SK-N-SH (cell line): ENCODE measurements at regions not wholly inside any gene's neighbourhood (a gene's known extent, or its start where the extent isn't known, plus 50 kb on each side); places are given as distances from the start of the nearest gene placed in this dataset.

Source experiments
- CTCF ChIA-PET: fragments of 300-600, 350-600 bp; formaldehyde crosslinking; extraction: SDS; loops from one replicate; lab custom pipeline; 2021; lab: Yijun Ruan, JAX
- POLR2A ChIA-PET: fragments of 350-600 bp; sonication (Branson Sonifier 250); formaldehyde crosslinking; extraction: SDS; loops from one replicate; lab custom pipeline; 2020; ENCODE audit warnings: antibody characterized with exemption, inconsistent platforms; lab: Yijun Ruan, JAX
- DNase-seq: peaks from one replicate; pipeline ENCODE4 v3.0.0; 2012
- H2AFZ ChIP-seq: fragments of 200-600 bp; sonication (generic); 2 replicates; pipeline ENCODE4 v1.8.1; 2016; ENCODE audit warnings: antibody characterized with exemption, mild to moderate bottlenecking, low read depth
- H3F3A ChIP-seq: fragments of 200-600 bp; sonication (generic); replicated peaks from 2 replicates; pipeline ENCODE3; 2016; ENCODE audit warnings: antibody characterized with exemption, mild to moderate bottlenecking; ENCODE audit not compliant: insufficient read depth
- H3K27ac ChIP-seq, 2 experiments: fragments of 200-500 bp in 1 of 2; fragments of 200-600 bp in 1 of 2; sonication (Bioruptor generic) in 1 of 2; sonication (generic), shearing (Covaris generic) in 1 of 2; 2 replicates each; pipeline versions ENCODE4 v1.5.1 to v1.6.1; 2014 to 2016; ENCODE audit warnings: low read depth in 2 of 2, inconsistent platforms in 1 of 2, low read length in 1 of 2, mild to moderate bottlenecking in 1 of 2, mixed read lengths in 1 of 2
- H3K27me3 ChIP-seq: fragments of 200-600 bp; sonication (generic), shearing (Covaris generic); 2 replicates; pipeline ENCODE4 v1.6.1; 2016; ENCODE audit warnings: mixed run types; ENCODE audit not compliant: insufficient read depth
- H3K36me3 ChIP-seq, 2 experiments: fragments of 200-500 bp in 1 of 2; fragments of 200-600 bp in 1 of 2; sonication (Bioruptor generic) in 1 of 2; sonication (generic) in 1 of 2; replicated peaks in 1 of 2; 2 replicates each; pipeline versions ENCODE3 to v1.5.1; 2014 to 2016; ENCODE audit warnings: low read length in 1 of 2, mild to moderate bottlenecking in 1 of 2; ENCODE audit not compliant: insufficient read depth in 2 of 2, control insufficient read depth in 1 of 2
- H3K4me1 ChIP-seq, 2 experiments: fragments of 200-500 bp in 1 of 2; fragments of 200-600 bp in 1 of 2; sonication (Bioruptor generic) in 1 of 2; sonication (generic), shearing (Covaris generic) in 1 of 2; 2 replicates each; pipeline versions ENCODE4 v1.5.1 to v1.6.1; 2014 to 2016; ENCODE audit warnings: low read depth in 1 of 2, low read length in 1 of 2, mixed run types in 1 of 2; ENCODE audit not compliant: insufficient read depth in 2 of 2, control insufficient read depth in 1 of 2
- H3K4me2 ChIP-seq: fragments of 200-600 bp; sonication (generic), shearing (Covaris generic); 2 replicates; pipeline ENCODE4 v1.6.1; 2017; ENCODE audit warnings: mixed run types
- H3K4me3 ChIP-seq, 2 experiments: fragments of 200-500 bp in 1 of 2; fragments of 200-600 bp in 1 of 2; sonication (Bioruptor generic) in 1 of 2; sonication (generic), shearing (Covaris generic) in 1 of 2; 2 replicates each; pipeline versions ENCODE4 v1.5.1 to v1.8.1; 2014 to 2016; ENCODE audit warnings: low read depth in 2 of 2, inconsistent platforms in 1 of 2, low read length in 1 of 2, mild to moderate bottlenecking in 1 of 2, mixed read lengths in 1 of 2, moderate library complexity in 1 of 2
- H3K79me2 ChIP-seq: fragments of 200-600 bp; sonication (generic); 2 replicates; pipeline ENCODE4 v1.8.1; 2017; ENCODE audit warnings: mild to moderate bottlenecking; ENCODE audit not compliant: insufficient read depth
- H3K9ac ChIP-seq: fragments of 200-600 bp; sonication (generic); 2 replicates; pipeline ENCODE4 v1.6.1; 2017; ENCODE audit warnings: mixed run types
- H3K9me2 ChIP-seq: fragments of 200-600 bp; sonication (generic); 2 replicates; pipeline ENCODE4 v1.6.1; 2017; ENCODE audit warnings: mixed run types
- H3K9me3 ChIP-seq: fragments of 200-600 bp; sonication (generic); 2 replicates; pipeline ENCODE4 v1.6.1; 2017; ENCODE audit warnings: mixed run types, mild to moderate bottlenecking, moderate library complexity
- H4K20me1 ChIP-seq: fragments of 200-600 bp; sonication (generic); 2 replicates; pipeline ENCODE4 v1.6.1; 2017; ENCODE audit warnings: mild to moderate bottlenecking, mixed run types; ENCODE audit not compliant: insufficient read depth
- ELF1 ChIP-seq: IDR thresholded peaks from 2 replicates; pipeline ENCODE4 v1.4.0; 2012
- EP300 ChIP-seq, 2 experiments: IDR thresholded peaks; 2 replicates each; pipeline versions ENCODE4 v1.4.0 to v1.6.1; 2012; ENCODE audit warnings: borderline replicate concordance in 1 of 2, low read depth in 1 of 2, low read length in 1 of 2
- FOXM1 ChIP-seq: IDR thresholded peaks from 2 replicates; pipeline ENCODE4 v1.4.0; 2012; ENCODE audit warnings: low read depth, mild to moderate bottlenecking
- GABPA ChIP-seq: IDR thresholded peaks from 2 replicates; pipeline ENCODE4 v1.4.0; 2012; ENCODE audit warnings: low read depth, mild to moderate bottlenecking
- GATA2 ChIP-seq: sonication (generic); formaldehyde crosslinking; IDR thresholded peaks from 2 replicates; pipeline ENCODE4 v1.5.0; 2020; ENCODE audit warnings: mild to moderate bottlenecking, missing genetic modification reagents
- MAX ChIP-seq: IDR thresholded peaks from 2 replicates; pipeline ENCODE4 v1.4.0; 2012; ENCODE audit warnings: low read depth
- MXI1 ChIP-seq: IDR thresholded peaks from 2 replicates; pipeline ENCODE4 v1.6.1; 2012; ENCODE audit warnings: mild to moderate bottlenecking, low read depth, low read length, improper control_type of control experiment
- RFX5 ChIP-seq: IDR thresholded peaks from 2 replicates; pipeline ENCODE4 v1.6.1; 2012; ENCODE audit warnings: mild to moderate bottlenecking, improper control_type of control experiment, low read length
- SMC3 ChIP-seq: IDR thresholded peaks from 2 replicates; pipeline ENCODE4 v1.6.1; 2012; ENCODE audit warnings: low read depth, low read length, improper control_type of control experiment
- TEAD4 ChIP-seq: IDR thresholded peaks from 2 replicates; pipeline ENCODE4 v1.4.0; 2012; ENCODE audit warnings: mild to moderate bottlenecking, borderline replicate concordance; ENCODE audit not compliant: insufficient read depth
- USF1 ChIP-seq: IDR thresholded peaks from 2 replicates; pipeline ENCODE4 v1.4.0; 2012; ENCODE audit warnings: low read depth, borderline replicate concordance
- YY1 ChIP-seq: IDR thresholded peaks from 2 replicates; pipeline ENCODE4 v1.4.0; 2012; ENCODE audit warnings: low read depth, mild to moderate bottlenecking
- ZBTB33 ChIP-seq: IDR thresholded peaks from 2 replicates; pipeline ENCODE4 v1.4.0; 2012; ENCODE audit warnings: low read depth, borderline replicate concordance
- WGBS: methylation state at CpG from one replicate; pipeline ENCODE4 v1.1.6; 2017; ENCODE audit warnings: low lambda C conversion rate; 5-methylcytosine and 5-hydroxymethylcytosine counted together

- Histone ChIP-seq H3K27ac (no peak overlapping the region), H3K36me3 (no peaks in the 10 kb centered on the region), H3K4me2 (no peak overlapping the region), H3K9me2 (no peaks in the 10 kb centered on the region)
- WGBS = 21% methylated on average over 2 of the region's 2 CpGs
- TF ChIP-seq EP300 (IDR thresholded peaks at IDR 0.05; ENCODE audit: borderline replicate concordance in 1 of 2, low read depth in 1 of 2, low read length in 1 of 2) (no peak), FOXM1 (no peak), RFX5 (no peak), MAX (no peak), ELF1 (no peak), MXI1 (no peak)
- TF ChIP-seq, all 33 proteins: peak for 0
- no peaks in the 10 kb centered on the region for H4K20me1 ChIP-seq
- no peaks in the 10 kb centered on the region for H3K79me2 ChIP-seq
- H3K9ac ChIP-seq = no peak overlapping the region
- no peaks in the 10 kb centered on the region for H3K9me3 ChIP-seq
- no peaks in the 10 kb centered on the region for H3K4me1 ChIP-seq
- H3F3A ChIP-seq = no peaks in the 10 kb centered on the region
- ChIA-PET CTCF (interaction anchor here (2.9 kb wide), 1 partner anchor 12 kb away, joined by 8 read pairs; no protein-coding TSS in a partner anchor), POLR2A (no interaction called here)
- no peak for DNase-seq
- H3K27me3 ChIP-seq = no peaks in the 10 kb centered on the region; the same call in 1 of the 2 replicates
- H3K4me3 ChIP-seq = no peak overlapping the region
- H2AFZ ChIP-seq = no peak overlapping the region
Observed at GRCh38 chr2:47641366-47641765, 70.6 kb upstream of the KCNK12 start.

GRCh38 chr2:47640356-47640755, 69.6 kb upstream of the KCNK12 start:
- H2AFZ ChIP-seq = no peak overlapping the region
- ChIA-PET CTCF (interaction anchor here (0.6 to 1.1 kb wide), 2 partner anchors 14 to 118 kb away, joined by 4 to 5 read pairs; no protein-coding TSS in a partner anchor), POLR2A (no interaction called here)
- no peaks in the 10 kb centered on the region for H3K9me2 ChIP-seq
- no peak overlapping the region for H3K27ac ChIP-seq
- no peaks in the 10 kb centered on the region for H3K4me1 ChIP-seq
- no peaks in the 10 kb centered on the region; the same call in 1 of the 2 replicates for H3K27me3 ChIP-seq
- no peaks in the 10 kb centered on the region for H3K36me3 ChIP-seq
- H3F3A ChIP-seq = no peaks in the 10 kb centered on the region
- no peaks in the 10 kb centered on the region for H3K79me2 ChIP-seq
- no peaks in the 10 kb centered on the region for H4K20me1 ChIP-seq
- no peak overlapping the region for H3K4me3 ChIP-seq
- no peak overlapping the region for H3K4me2 ChIP-seq
- H3K9ac ChIP-seq = no peak overlapping the region
- no peak for DNase-seq
- TF ChIP-seq ZBTB33 = no peak
- TF ChIP-seq GATA2 = no peak
- TF ChIP-seq GABPA = no peak
- TF ChIP-seq TEAD4 = no peak
- TF ChIP-seq SMC3 = no peak
- TF ChIP-seq RFX5 = no peak
- no peak for TF ChIP-seq YY1
- no peak for TF ChIP-seq USF1
- TF ChIP-seq, all 33 proteins: peak for 0
- 54% methylated on average over 3 of the region's 3 CpGs for WGBS
- H3K9me3 ChIP-seq = no peaks in the 10 kb centered on the region
